KMS-11 (cell line): ENCODE measurements at regions not wholly inside any gene's neighbourhood (a gene's known extent, or its start where the extent isn't known, plus 50 kb on each side); places are given as distances from the start of the nearest gene placed in this dataset.

Source experiments
- H2AFZ ChIP-seq: fragments of 200-600 bp; sonication (generic); 2 replicates; pipeline ENCODE4 v1.6.1; 2016; ENCODE audit warnings: antibody characterized with exemption, mixed run types, low read depth
- H3K27ac ChIP-seq: fragments of 200-600 bp; sonication (generic); 2 replicates; pipeline ENCODE4 v1.6.1; 2016; ENCODE audit warnings: mild to moderate bottlenecking, mixed run types
- H3K27me3 ChIP-seq: fragments of 200-600 bp; sonication (generic); 2 replicates; pipeline ENCODE4 v1.6.1; 2017; ENCODE audit warnings: mild to moderate bottlenecking, low read depth, mixed run types, moderate library complexity; ENCODE audit not compliant: insufficient read depth
- H3K36me3 ChIP-seq: fragments of 200-600 bp; sonication (generic); 2 replicates; pipeline ENCODE4 v1.6.1; 2017; ENCODE audit warnings: mild to moderate bottlenecking, mixed run types; ENCODE audit not compliant: insufficient read depth
- H3K4me1 ChIP-seq: fragments of 200-600 bp; sonication (generic); 2 replicates; pipeline ENCODE4 v1.6.1; 2016; ENCODE audit warnings: mild to moderate bottlenecking, low read depth, mixed run types; ENCODE audit not compliant: poor library complexity, severe bottlenecking
- H3K4me2 ChIP-seq: fragments of 200-600 bp; sonication (generic); 2 replicates; pipeline ENCODE4 v1.7.0; 2016; ENCODE audit warnings: mild to moderate bottlenecking, mixed run types
- H3K4me3 ChIP-seq: fragments of 200-600 bp; sonication (generic); IDR thresholded peaks from 2 replicates; pipeline ENCODE4 v1.6.1; 2017; ENCODE audit warnings: low read depth, low read length, mixed read lengths; ENCODE audit not compliant: insufficient read depth
- H3K79me2 ChIP-seq: fragments of 200-600 bp; sonication (generic); 2 replicates; pipeline ENCODE4 v1.6.1; 2016; ENCODE audit warnings: low read depth, mixed run types; ENCODE audit not compliant: insufficient read depth
- H3K9ac ChIP-seq: fragments of 200-600 bp; sonication (generic); 2 replicates; pipeline ENCODE4 v1.6.1; 2016; ENCODE audit warnings: mild to moderate bottlenecking, mixed run types
- H4K20me1 ChIP-seq: fragments of 200-600 bp; sonication (generic); 2 replicates; pipeline ENCODE4 v1.6.1; 2016; ENCODE audit warnings: mild to moderate bottlenecking, mixed run types; ENCODE audit not compliant: insufficient read depth
- CTCF ChIP-seq: fragments of 200-600 bp; sonication (generic); conservative IDR thresholded peaks from 2 replicates; pipeline ENCODE4 v1.6.1; 2017; ENCODE audit warnings: low read depth, mild to moderate bottlenecking, antibody characterized with exemption, low read length, moderate library complexity, mixed read lengths

- Histone ChIP-seq H3K4me1 (peaks cover 7% of the 10 kb centered on the region), H4K20me1 (no peaks in the 10 kb centered on the region), H3K4me2 (no peak overlapping the region), H3K27me3 (no peaks in the 10 kb centered on the region), H3K27ac (no peak overlapping the region), H3K36me3 (no peaks in the 10 kb centered on the region), H3K4me3 (no peak overlapping the region), H3K79me2 (no peaks in the 10 kb centered on the region), H2AFZ (no peak overlapping the region), H3K9ac (no peak overlapping the region)
- peak; percentile 63 for TF ChIP-seq CTCF
Observed at GRCh38 chr14:22039938-22040780, 366.5 kb upstream of the OR4E1 start.

GRCh38 chr14:22036541-22037239, 363.1 kb upstream of the OR4E1 start:
- Histone ChIP-seq H3K4me2 (no peak overlapping the region), H3K36me3 (no peaks in the 10 kb centered on the region), H4K20me1 (no peaks in the 10 kb centered on the region), H3K79me2 (no peaks in the 10 kb centered on the region), H2AFZ (no peak overlapping the region), H3K27ac (no peak overlapping the region), H3K9ac (no peak overlapping the region), H3K4me3 (no peak overlapping the region), H3K4me1 (peaks cover 7% of the 10 kb centered on the region), H3K27me3 (no peaks in the 10 kb centered on the region)
- TF ChIP-seq CTCF, result no peak

GRCh38 chr14:22026527-22026926, 352.9 kb upstream of the OR4E1 start:
- no peaks in the 10 kb centered on the region for H3K79me2 ChIP-seq
- no peak overlapping the region for H3K9ac ChIP-seq
- H2AFZ ChIP-seq, result peak overlapping the region; percentile 50; the same call in 1 of the 2 replicates
- peak overlapping the region; percentile 15; the same call in 1 of the 2 replicates for H3K4me2 ChIP-seq
- H3K4me1 ChIP-seq, result peaks cover 21% of the 10 kb centered on the region
- no peak for TF ChIP-seq CTCF
- no peaks in the 10 kb centered on the region for H4K20me1 ChIP-seq
- H3K4me3 ChIP-seq, result no peak overlapping the region
- no peaks in the 10 kb centered on the region for H3K27me3 ChIP-seq
- peak overlapping the region; percentile 15; the same call in 1 of the 2 replicates for H3K27ac ChIP-seq
- H3K36me3 ChIP-seq, result no peaks in the 10 kb centered on the region

- H3K79me2 ChIP-seq, result no peaks in the 10 kb centered on the region
- H3K9ac ChIP-seq, result no peak overlapping the region
- peaks cover 21% of the 10 kb centered on the region for H3K4me1 ChIP-seq
- no peaks in the 10 kb centered on the region for H3K36me3 ChIP-seq
- peak overlapping the region; percentile 15; the same call in 1 of the 2 replicates for H3K27ac ChIP-seq
- TF ChIP-seq CTCF, result no peak
- no peaks in the 10 kb centered on the region for H3K27me3 ChIP-seq
- no peaks in the 10 kb centered on the region for H4K20me1 ChIP-seq
- H2AFZ ChIP-seq, result no peak overlapping the region
- no peak overlapping the region for H3K4me3 ChIP-seq
- H3K4me2 ChIP-seq, result peak overlapping the region; percentile 15; the same call in 1 of the 2 replicates
Observed at GRCh38 chr14:22025879-22026278, 352.3 kb upstream of the OR4E1 start.
